ENCODE measurements at regions not wholly inside any gene's neighbourhood (a gene's known extent, or its start where the extent isn't known, plus 50 kb on each side); places are given as distances from the start of the nearest gene placed in this dataset.
A peak's percentile ranks its signal among the peaks of the same experiment; 100 is the strongest.
"Not testable (repeated sequence)": the region's sequence is repeated elsewhere in the genome, so short reads cannot be mapped to it uniquely, and the experiment has no call there.

- DNase-seq, result no peak
Observed at GRCh38 chr21:36602735-36603134, 96.2 kb upstream of the SIM2 start.

DNA sequence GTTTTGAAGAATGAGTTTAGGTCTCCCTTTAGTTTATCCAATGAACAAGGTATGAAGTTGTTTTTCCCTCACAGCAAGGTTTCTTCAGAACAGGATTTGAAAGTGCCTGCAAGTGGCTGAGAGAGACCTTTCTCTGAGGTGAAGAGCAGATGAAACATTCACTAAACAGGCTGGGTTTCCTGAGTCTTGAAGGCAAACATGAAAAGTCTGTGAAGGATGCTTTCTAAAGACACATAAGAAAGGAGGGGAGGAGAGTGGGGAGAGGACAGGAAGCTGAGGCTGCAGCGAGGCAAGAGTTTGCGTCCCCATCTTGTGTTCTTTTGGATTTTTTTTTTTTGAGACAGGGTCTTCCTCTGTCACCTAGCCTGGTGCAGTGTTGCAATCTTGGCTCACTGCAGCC is 95.7 kb upstream of the SIM2 start:
- DNase-seq, result no peak

DNA sequence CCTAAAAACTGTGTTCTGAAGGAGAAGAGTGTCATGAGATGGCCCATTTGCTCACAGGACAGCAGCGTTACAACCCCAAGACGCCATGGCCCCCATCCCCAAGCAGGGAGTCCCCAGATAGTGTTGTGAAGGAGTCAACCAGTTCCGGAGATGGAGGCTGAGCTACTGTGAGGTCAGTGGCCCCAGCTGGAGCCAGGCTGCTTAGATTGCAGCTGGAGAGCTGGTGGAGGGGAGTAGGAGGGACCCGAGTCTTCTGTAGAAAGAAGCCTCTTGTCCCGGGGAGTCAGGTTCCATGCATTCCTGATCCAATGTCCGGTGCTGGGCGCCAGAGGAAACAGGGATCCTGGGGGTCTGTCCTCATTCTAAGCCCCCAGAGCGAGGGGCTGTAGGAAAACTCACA is 93.5 kb upstream of the SIM2 start:
- DNase-seq, result no peak

DNA sequence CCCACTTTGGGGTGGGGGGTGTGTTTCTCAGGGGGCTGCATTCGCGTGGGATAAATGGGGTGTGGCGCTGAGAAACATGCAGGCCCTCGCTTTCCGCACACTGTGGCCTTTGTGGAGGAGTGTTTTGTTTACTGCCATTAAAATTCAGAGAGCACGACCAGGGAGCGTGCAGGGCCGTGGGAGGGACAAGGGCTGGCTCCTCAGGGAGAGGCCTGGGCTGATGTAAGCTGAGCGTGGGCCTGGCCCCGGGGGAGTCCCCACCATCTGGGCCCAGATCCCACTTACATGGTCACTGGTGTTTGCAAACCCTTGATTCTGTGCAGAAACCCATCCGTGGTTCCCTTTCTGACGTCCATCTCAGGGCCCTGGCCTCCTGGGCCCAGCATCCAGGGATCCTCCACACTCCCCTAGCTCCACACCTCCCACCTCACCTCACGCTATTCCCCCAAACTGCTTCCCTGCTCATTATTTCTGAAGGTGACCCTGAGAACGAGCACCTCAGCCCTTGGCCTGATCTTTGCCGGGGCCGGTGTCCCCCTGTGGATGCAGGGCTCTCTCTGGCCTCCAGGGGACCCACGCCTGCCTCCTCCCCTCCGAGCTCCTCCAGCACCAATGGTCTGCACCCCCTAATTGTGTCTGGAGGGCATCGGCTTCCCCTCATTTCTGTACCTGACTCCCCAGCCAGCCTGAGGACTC is 92.5 kb upstream of the SIM2 start:
- no peak for DNase-seq

DNA sequence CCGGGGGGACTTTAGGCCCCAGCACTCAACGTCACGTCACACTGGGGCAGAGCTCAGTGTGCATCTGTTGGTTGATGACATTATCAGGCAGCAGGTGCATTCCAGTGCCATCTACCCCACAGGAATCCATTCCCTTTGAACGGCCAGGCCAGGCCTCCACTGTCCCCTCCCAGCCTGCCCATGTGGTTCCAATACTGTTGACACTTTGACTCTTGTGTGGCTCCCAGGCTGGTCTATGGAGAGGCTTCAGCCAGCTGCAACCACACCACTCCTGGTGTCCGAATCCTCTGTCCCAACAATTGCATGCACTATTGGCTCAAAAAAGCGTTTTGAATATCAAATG is 92.0 kb upstream of the SIM2 start:
- DNase-seq, result no peak

DNA sequence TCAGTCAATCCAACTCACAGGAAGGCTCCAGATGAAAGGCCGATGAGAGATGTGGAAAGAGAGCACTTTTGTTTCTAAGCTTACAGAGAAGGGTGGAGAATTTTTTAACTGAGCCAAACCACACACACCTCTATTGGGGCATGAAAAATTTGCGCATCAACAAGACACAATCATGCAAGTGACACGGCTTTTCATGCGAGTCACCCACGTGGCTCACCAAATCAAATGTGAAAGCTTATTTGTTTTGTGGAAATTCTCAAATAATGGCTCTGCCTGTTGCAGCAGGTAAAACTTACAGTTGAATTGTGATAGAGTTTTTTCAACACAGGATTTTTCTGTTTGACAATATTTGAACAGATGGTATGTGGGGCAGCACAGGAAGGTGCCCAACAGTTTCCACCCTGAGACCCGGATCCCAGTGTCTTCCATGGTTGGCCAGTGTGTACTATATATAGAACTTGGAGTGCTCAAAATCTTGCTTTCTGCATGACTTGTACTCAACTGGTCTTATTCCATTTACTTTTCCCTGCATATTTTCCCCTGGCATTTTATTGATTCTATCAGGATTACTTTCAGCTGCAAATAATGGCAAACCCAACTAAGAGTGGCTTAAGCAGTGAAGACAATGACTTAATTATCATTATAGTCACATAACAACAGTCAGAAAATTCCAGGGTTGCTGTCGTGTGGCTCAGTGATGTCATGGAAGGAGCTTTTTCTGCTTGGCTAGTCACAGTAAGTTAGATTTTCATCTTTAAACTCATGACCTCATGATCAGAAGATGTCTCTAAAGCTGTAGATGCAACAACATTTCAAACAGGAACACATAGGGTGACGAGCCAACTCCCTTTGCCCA is 90.6 kb upstream of the SIM2 start:
- no peak for DNase-seq

DNA sequence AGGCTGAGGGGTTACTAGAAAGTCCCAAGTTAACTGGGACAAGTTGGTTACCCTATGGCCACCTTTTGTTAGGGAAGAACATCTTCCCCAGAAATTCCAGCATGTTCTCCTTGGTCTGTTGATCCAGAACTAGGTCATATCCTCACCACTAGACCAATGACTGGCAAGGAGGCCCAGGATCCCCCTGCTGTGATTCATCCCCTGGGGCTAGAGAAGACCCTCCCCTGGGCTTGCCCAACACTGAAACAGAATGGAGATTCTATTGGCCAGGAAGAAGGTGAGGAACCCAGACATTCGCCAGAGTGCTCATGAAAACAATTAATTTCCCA is 90.1 kb upstream of the SIM2 start:
- no peak for DNase-seq

GRCh38 chr21:36609654-36610053 is 89.3 kb upstream of the SIM2 start:
- DNase-seq, result no peak

DNA sequence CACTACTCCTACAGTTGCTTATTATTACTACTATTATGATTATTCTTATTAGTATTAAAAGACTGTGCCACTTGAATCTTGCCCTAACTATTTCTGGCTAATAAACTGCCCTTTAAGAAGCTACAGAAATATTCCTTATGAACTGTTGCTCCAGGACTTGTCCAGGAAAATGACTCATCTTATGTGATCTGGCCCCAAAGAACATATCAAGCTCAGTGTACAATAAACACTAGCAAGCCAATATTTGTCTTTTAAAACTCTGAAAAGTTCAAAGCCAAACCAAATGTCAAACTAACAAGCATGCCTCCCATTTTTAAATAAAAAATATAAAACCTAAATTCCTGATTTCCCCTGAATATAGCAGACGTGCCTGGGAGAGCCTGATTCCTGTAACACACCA is 88.7 kb upstream of the SIM2 start:
- no peak for DNase-seq

DNA sequence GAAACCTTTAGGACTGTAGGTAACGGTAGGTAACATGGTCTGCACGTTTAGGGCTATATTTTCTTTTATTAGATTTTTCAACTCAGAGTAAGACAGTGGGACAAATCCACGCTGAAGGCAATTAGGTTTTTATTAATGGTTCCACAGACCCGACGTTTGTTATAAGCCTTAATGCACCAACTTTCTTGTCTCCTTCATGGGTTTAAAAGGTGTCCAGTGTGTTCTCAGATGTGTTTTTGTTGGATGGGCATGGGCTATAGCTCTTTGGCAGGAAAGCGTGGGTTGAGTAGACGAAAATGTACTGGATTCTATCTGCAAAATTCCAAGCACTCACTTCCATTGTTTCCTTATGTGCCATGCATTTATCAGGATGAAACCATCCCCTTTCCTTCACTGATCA is 88.0 kb upstream of the SIM2 start:
- no peak for DNase-seq

DNA sequence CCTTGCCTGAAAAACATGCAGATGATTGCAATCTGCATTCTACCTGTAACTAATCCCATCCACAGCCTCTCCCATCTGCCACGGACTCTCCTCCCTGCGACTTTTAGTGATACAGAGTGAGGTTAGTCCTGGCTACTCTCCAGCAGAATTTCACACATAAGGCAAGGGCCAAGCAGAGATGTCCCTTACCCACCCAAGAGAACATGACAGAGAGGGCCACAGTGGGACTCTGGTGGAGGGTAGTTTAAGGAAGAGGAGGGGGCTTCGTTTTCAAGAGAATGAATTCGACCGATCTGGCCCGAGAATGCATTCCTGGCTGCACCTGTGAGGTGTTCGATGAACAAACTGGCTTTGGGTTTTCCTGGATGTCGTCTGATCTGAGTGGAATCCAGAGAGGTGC is 87.5 kb upstream of the SIM2 start:
- DNase-seq, result no peak

DNA sequence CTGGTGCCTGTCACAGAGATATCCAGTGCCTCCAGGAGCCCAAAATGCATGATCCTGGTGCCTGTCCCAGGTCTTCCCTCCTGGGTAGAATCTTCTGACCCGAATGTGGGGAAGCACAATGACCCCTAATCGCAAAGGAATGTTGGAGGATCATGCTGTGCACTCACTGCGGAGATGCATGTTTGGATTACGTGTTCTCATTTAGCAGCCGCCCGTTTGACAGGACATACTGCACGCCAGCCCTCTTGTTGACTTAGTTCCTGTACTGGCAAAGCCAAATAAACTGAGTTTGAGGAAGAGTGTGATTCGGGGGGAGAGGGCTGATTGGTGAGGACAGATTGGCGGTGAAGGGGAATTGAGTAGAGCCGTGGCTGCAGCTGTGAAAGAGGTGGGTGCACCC is 85.9 kb upstream of the SIM2 start:
- DNase-seq, result peak; percentile 58

GRCh38 chr21:36613554-36613953 is 85.4 kb upstream of the SIM2 start:
- DNase-seq, result no peak

GRCh38 chr21:36615274-36615964 is 83.5 kb upstream of the SIM2 start:
- DNase-seq, result peak; percentile 16

GRCh38 chr21:36616773-36617172 is 82.1 kb upstream of the SIM2 start:
- not testable (repeated sequence) for DNase-seq

GRCh38 chr21:36621794-36622193 is 77.1 kb upstream of the SIM2 start:
- DNase-seq, result not testable (repeated sequence)

- DNase-seq, result no peak
Observed at GRCh38 chr21:36624105-36624504, 74.8 kb upstream of the SIM2 start.

DNA sequence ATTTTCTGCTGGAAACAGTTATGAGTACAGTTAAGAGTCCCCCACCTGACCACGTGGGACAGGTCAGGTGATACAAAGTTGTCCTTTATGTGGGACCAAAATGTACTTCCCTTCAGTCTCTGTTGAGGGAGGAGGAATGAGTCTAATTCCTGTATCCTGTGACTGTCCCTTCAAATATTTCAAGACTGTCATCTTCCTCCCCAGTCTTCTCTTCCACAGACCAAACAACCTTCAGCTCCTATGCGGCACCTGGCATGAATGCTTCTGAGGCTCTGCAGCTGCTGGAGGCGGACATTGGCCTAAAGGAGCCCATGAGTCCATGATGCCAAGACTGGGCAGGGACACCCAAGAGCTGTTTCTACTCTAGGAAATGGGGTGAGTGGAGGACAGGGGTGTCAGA is 72.1 kb upstream of the SIM2 start:
- DNase-seq, result no peak

DNA sequence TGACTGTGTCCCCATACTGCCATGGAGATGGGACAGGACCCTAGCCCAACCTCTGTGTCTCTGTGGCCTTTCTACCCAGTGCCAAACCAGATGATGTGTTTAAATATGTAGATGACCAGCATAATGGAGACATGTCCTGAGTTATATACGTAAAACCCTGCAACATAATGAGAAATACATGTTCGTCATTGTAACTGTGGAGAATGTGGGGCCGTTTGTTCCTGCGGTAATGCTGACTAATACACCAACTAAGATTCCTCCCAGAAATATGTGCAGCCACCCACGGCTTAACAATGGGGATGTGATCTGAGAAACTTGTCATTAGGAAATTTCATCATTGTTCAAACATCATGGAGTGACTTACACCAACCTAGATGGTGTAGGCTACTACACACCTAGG is 71.7 kb upstream of the SIM2 start:
- DNase-seq, result no peak

DNA sequence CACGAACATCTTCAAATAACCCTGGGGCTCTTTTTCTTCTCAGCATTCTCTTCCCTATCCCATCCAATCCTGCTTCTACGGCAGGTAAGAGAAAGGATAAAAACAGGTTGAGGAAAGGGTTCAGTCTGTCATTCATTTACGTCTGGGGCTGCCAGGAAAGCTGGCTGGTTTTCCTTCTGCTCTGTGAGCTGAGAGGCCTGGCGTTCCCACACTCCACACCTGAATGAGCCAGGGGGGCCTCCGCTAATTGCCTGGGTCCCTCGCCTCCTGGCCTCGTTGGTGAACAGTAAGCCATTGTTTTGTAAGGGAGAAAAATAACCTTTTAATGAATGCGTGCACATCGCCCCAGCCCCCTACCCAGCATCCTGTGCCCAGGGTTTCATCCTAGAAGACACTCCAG is 70.8 kb upstream of the SIM2 start:
- no peak for DNase-seq

GRCh38 chr21:36628761-36629460 is 70.0 kb upstream of the SIM2 start:
- DNase-seq, result no peak

- DNase-seq, result peak; percentile 69
Observed at GRCh38 chr21:36630485-36631206, 68.3 kb upstream of the SIM2 start.

GRCh38 chr21:36636016-36636415 is 62.9 kb upstream of the SIM2 start:
- DNase-seq, result no peak
